Brain microvascular endothelial cell (primary cell): ENCODE measurements at regions not wholly inside any gene's neighbourhood (a gene's known extent, or its start where the extent isn't known, plus 50 kb on each side); places are given as distances from the start of the nearest gene placed in this dataset.

Experiments
- DNase-seq: peaks from one replicate; pipeline ENCODE4 v3.0.0-alpha.2; 2020
- H3K27ac ChIP-seq: fragments of 250-450 bp; sonication (Bioruptor Pico); 2 replicates; pipeline ENCODE4 v1.5.1; 2020; ENCODE audit warnings: mild to moderate bottlenecking, moderate library complexity
- H3K27me3 ChIP-seq: fragments of 250-450 bp; sonication (Bioruptor Pico); replicated peaks from 2 replicates; pipeline ENCODE4 v1.5.1; 2020; ENCODE audit warnings: mild to moderate bottlenecking
- H3K36me3 ChIP-seq: fragments of 250-450 bp; sonication (Bioruptor Pico); replicated peaks from 2 replicates; pipeline ENCODE4 v1.5.1; 2020; ENCODE audit warnings: mild to moderate bottlenecking
- H3K4me3 ChIP-seq: 2 replicates; pipeline ENCODE4 v1.5.1; 2011; ENCODE audit warnings: low read depth, mild to moderate bottlenecking, control low read depth, low read length, moderate library complexity
- in situ Hi-C: cut with HindIII; loops from 2 replicates; pipeline ENCODE4 v1.10.0; 2017; ENCODE audit warnings: low sequenced_read_pairs, low pct_ligation_motif_present
- TF ChIP-seq, protein P1 (sequence below): IDR thresholded peaks from 2 replicates; pipeline ENCODE4 v1.5.1; 2011; ENCODE audit warnings: low read depth, mild to moderate bottlenecking, moderate library complexity, low read length, control low read depth, inconsistent platforms; ENCODE audit errors: missing control alignments

- no peak overlapping the region for H3K4me3 ChIP-seq
- no peaks in the 10 kb centered on the region for H3K36me3 ChIP-seq
- TF ChIP-seq, protein P1, sequence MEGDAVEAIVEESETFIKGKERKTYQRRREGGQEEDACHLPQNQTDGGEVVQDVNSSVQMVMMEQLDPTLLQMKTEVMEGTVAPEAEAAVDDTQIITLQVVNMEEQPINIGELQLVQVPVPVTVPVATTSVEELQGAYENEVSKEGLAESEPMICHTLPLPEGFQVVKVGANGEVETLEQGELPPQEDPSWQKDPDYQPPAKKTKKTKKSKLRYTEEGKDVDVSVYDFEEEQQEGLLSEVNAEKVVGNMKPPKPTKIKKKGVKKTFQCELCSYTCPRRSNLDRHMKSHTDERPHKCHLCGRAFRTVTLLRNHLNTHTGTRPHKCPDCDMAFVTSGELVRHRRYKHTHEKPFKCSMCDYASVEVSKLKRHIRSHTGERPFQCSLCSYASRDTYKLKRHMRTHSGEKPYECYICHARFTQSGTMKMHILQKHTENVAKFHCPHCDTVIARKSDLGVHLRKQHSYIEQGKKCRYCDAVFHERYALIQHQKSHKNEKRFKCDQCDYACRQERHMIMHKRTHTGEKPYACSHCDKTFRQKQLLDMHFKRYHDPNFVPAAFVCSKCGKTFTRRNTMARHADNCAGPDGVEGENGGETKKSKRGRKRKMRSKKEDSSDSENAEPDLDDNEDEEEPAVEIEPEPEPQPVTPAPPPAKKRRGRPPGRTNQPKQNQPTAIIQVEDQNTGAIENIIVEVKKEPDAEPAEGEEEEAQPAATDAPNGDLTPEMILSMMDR = no peak
- H3K27ac ChIP-seq = no peak overlapping the region
- in situ Hi-C loops = no loop called here
- no peak for DNase-seq
- H3K27me3 ChIP-seq = no peaks in the 10 kb centered on the region
Observed at GRCh38 chr2:67627456-67628207, 230.5 kb downstream of the ETAA1 start.

GRCh38 chr2:67628892-67629291, 231.8 kb downstream of the ETAA1 start:
- in situ Hi-C loops = no loop called here
- no peak overlapping the region for H3K27ac ChIP-seq
- TF ChIP-seq, protein P1 = no peak
- no peaks in the 10 kb centered on the region for H3K27me3 ChIP-seq
- no peaks in the 10 kb centered on the region for H3K36me3 ChIP-seq
- H3K4me3 ChIP-seq = no peak overlapping the region
- no peak for DNase-seq

DNA sequence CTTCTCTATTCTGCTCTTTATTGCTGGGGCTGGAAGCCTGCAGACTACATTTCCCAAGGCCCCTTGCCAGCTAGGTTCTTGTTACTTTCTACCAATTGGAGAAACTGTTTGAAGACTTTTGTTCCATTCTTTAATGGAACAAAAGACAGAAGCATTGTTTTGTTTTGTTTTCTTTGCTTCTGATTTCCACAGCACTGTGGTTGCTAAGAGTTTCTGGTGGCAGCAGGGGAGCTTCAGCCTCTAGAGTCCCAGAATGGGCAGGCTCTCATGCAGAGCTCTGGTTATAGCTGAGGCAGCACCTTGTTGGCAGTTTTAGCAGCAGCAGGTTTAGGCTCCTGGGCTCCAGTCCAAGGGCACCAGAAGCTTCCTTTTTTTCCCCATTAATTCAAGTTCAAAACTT, 234.3 kb downstream of the ETAA1 start:
- H3K4me3 ChIP-seq = no peak overlapping the region
- TF ChIP-seq, protein P1 = no peak
- H3K36me3 ChIP-seq = no peaks in the 10 kb centered on the region
- H3K27ac ChIP-seq = no peak overlapping the region
- H3K27me3 ChIP-seq = no peaks in the 10 kb centered on the region
- in situ Hi-C loops = no loop called here
- DNase-seq = no peak

GRCh38 chr2:67633212-67633856, 236.2 kb downstream of the ETAA1 start:
- Histone ChIP-seq H3K27ac (no peak overlapping the region), H3K27me3 (no peaks in the 10 kb centered on the region), H3K36me3 (no peaks in the 10 kb centered on the region), H3K4me3 (no peak overlapping the region)
- DNase-seq = no peak
- in situ Hi-C loops = no loop called here
- TF ChIP-seq, protein P1 = no peak

DNA sequence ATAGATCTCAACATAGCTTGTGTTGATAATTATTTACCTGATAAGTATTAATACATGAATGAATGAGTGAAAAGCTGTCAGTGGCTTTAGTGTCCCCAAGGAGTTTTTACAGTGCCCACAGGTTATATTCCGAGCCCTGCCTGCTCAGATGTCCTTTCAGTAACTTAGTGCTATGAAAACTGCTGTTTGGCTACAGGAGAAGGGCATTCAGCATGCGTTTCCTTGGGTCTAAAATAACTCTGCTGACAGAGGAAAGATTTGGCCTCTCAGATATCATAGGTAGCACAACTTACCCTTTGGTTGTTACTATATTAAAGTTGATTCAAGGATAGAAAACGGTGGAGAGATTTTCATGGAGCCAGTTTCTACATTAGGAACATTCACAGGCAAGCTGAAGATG, 241.0 kb downstream of the ETAA1 start:
- DNase-seq = no peak
- in situ Hi-C loops = no loop called here
- TF ChIP-seq, protein P1 = no peak
- Histone ChIP-seq H3K36me3 (no peaks in the 10 kb centered on the region), H3K27ac (no peak overlapping the region), H3K4me3 (no peak overlapping the region), H3K27me3 (no peaks in the 10 kb centered on the region)
